H1 (cell line): ENCODE measurements at regions not wholly inside any gene's neighbourhood (a gene's known extent, or its start where the extent isn't known, plus 50 kb on each side); places are given as distances from the start of the nearest gene placed in this dataset.

Source experiments
- CTCF ChIA-PET: fragments of 300-600 bp; sonication (Branson Sonifier 250); formaldehyde crosslinking; loops from one replicate; lab custom pipeline; 2021; ENCODE audit not compliant: partially characterized antibody; lab: Charles Lee
- POLR2A ChIA-PET: fragments of 300-600 bp; sonication (Branson Sonifier 250); formaldehyde crosslinking; loops from one replicate; lab custom pipeline; 2021; ENCODE audit warnings: inconsistent platforms; ENCODE audit not compliant: partially characterized antibody; lab: Charles Lee
- DNase-seq, 2 experiments: peaks; one replicate each; pipeline versions ENCODE4 v3.0.0 to v3.0.0-alpha.2; 2010 to 2022; ENCODE audit warnings: low spot score in 2 of 2, low read depth in 1 of 2, mixed read lengths in 1 of 2
- FAIRE-seq: peaks from 2 replicates; lab custom pipeline; 2011; peaks lifted over from hg19 to GRCh38; lab: Jason Lieb, UNC
- H2AFZ ChIP-seq: 2 replicates; pipeline ENCODE4 v1.8.1; 2012; ENCODE audit warnings: low read length, inconsistent platforms
- H2AK5ac ChIP-seq: 2 replicates; pipeline ENCODE4 v1.6.1; 2013; ENCODE audit warnings: low read depth, low read length
- H2BK120ac ChIP-seq: replicated peaks from 2 replicates; pipeline ENCODE3; 2013; ENCODE audit warnings: low read depth, low read length, inconsistent platforms
- H2BK12ac ChIP-seq: 2 replicates; pipeline ENCODE4 v1.6.1; 2013; ENCODE audit warnings: low read depth, low read length
- H2BK15ac ChIP-seq: 2 replicates; pipeline ENCODE4 v1.6.1; 2013; ENCODE audit warnings: low read length
- H2BK20ac ChIP-seq: 2 replicates; pipeline ENCODE4 v1.6.1; 2013; ENCODE audit warnings: low read length
- H2BK5ac ChIP-seq: 2 replicates; pipeline ENCODE4 v1.6.1; 2013; ENCODE audit warnings: low read depth, low read length
- H3K14ac ChIP-seq: 2 replicates; pipeline ENCODE4 v1.6.1; 2013; ENCODE audit warnings: inconsistent platforms; ENCODE audit not compliant: insufficient read length
- H3K18ac ChIP-seq: 2 replicates; pipeline ENCODE4 v1.6.1; 2013; ENCODE audit warnings: low read length; ENCODE audit errors: extremely low read depth
- H3K23ac ChIP-seq: 2 replicates; pipeline ENCODE4 v1.6.1; 2013; ENCODE audit warnings: inconsistent platforms; ENCODE audit not compliant: insufficient read length
- H3K23me2 ChIP-seq: 2 replicates; pipeline ENCODE4 v1.6.1; 2013; ENCODE audit warnings: low read depth, low read length
- H3K27ac ChIP-seq: 2 replicates; pipeline ENCODE4 v1.6.1; 2011; ENCODE audit warnings: low read depth, low read length, inconsistent platforms
- H3K27me3 ChIP-seq, 4 experiments: replicated peaks in 1 of 4; 1 replicate in 1 of 4; 2 replicates in 3 of 4; pipeline versions ENCODE4 v1.6.1 to v1.8.1; 2011 to 2013; ENCODE audit warnings: low read length in 3 of 4, mild to moderate bottlenecking in 3 of 4, inconsistent platforms in 2 of 4, mixed read lengths in 2 of 4, moderate library complexity in 1 of 4; ENCODE audit not compliant: control insufficient read depth in 3 of 4, insufficient read depth in 3 of 4; ENCODE audit errors: extremely low read depth in 1 of 4
- H3K36me3 ChIP-seq, 4 experiments: 2 replicates each; pipeline versions ENCODE4 v1.6.1 to v1.8.1; 2011 to 2013; ENCODE audit warnings: mild to moderate bottlenecking in 4 of 4, low read length in 3 of 4, moderate library complexity in 2 of 4, control low read depth in 1 of 4, inconsistent platforms in 1 of 4; ENCODE audit not compliant: insufficient read depth in 4 of 4, control insufficient read depth in 2 of 4
- H3K4ac ChIP-seq: replicated peaks from 2 replicates; pipeline ENCODE3; 2013; ENCODE audit warnings: low read length, low read depth, mixed read lengths, inconsistent platforms; ENCODE audit not compliant: insufficient read length
- H3K4me1 ChIP-seq, 4 experiments: replicated peaks in 1 of 4; 1 replicate in 1 of 4; 2 replicates in 3 of 4; pipeline versions ENCODE4 v1.6.1 to v1.8.1; 2011 to 2013; ENCODE audit warnings: low read length in 3 of 4, inconsistent platforms in 2 of 4, mixed read lengths in 1 of 4; ENCODE audit not compliant: insufficient read depth in 4 of 4, control insufficient read depth in 3 of 4
- H3K4me2 ChIP-seq, 2 experiments: 2 replicates each; pipeline versions ENCODE4 v1.6.1 to v1.8.1; 2011 to 2013; ENCODE audit warnings: low read depth in 2 of 2, low read length in 2 of 2, control low read depth in 1 of 2, inconsistent platforms in 1 of 2, mild to moderate bottlenecking in 1 of 2; ENCODE audit not compliant: insufficient read depth in 1 of 2
- H3K4me3 ChIP-seq, 4 experiments: fragments of 200-600, 300-600 bp in 1 of 4; sonication (generic), shearing (Covaris generic), sonication (Bioruptor Twin) in 1 of 4; 2 replicates each; pipeline versions ENCODE4 v1.5.1 to v1.8.1; 2011 to 2016; ENCODE audit warnings: low read length in 4 of 4, low read depth in 3 of 4, control low read depth in 2 of 4, inconsistent platforms in 2 of 4, mild to moderate bottlenecking in 2 of 4, mixed read lengths in 1 of 4, moderate library complexity in 1 of 4; ENCODE audit not compliant: insufficient read depth in 2 of 4; ENCODE audit errors: extremely low read depth in 1 of 4
- H3K56ac ChIP-seq: replicated peaks from 2 replicates; pipeline ENCODE3; 2013; ENCODE audit warnings: low read depth, mild to moderate bottlenecking, mixed read lengths, low read length, inconsistent platforms; ENCODE audit not compliant: insufficient read length
- H3K79me1 ChIP-seq: 2 replicates; pipeline ENCODE4 v1.6.1; 2013; ENCODE audit warnings: low read depth, low read length, control low read depth
- H3K79me2 ChIP-seq, 2 experiments: 2 replicates each; pipeline versions ENCODE4 v1.6.1 to v1.8.1; 2012 to 2013; ENCODE audit warnings: low read length in 2 of 2, mild to moderate bottlenecking in 2 of 2, inconsistent platforms in 1 of 2; ENCODE audit not compliant: insufficient read depth in 2 of 2, control insufficient read depth in 1 of 2
- H3K9ac ChIP-seq, 4 experiments: replicated peaks in 1 of 4; 1 replicate in 1 of 4; 2 replicates in 3 of 4; pipeline versions ENCODE4 v1.6.1 to v1.8.1; 2011 to 2013; ENCODE audit warnings: low read depth in 3 of 4, low read length in 3 of 4, control low read depth in 2 of 4, mild to moderate bottlenecking in 2 of 4, moderate library complexity in 2 of 4, inconsistent platforms in 1 of 4; ENCODE audit errors: extremely low read depth in 1 of 4
- H3K9me3 ChIP-seq, 2 experiments: 2 replicates each; pipeline versions ENCODE4 v1.6.1 to v1.8.1; 2012 to 2013; ENCODE audit warnings: mild to moderate bottlenecking in 2 of 2, moderate library complexity in 2 of 2, control low read depth in 1 of 2, inconsistent platforms in 1 of 2, low read depth in 1 of 2, low read length in 1 of 2, mixed read lengths in 1 of 2; ENCODE audit not compliant: insufficient read depth in 2 of 2
- H4K20me1 ChIP-seq, 2 experiments: replicated peaks in 1 of 2; 2 replicates each; pipeline versions ENCODE3 to v1.8.1; 2011 to 2013; ENCODE audit warnings: inconsistent platforms in 2 of 2, low read length in 2 of 2, mild to moderate bottlenecking in 1 of 2; ENCODE audit not compliant: insufficient read depth in 2 of 2, control insufficient read depth in 1 of 2
- H4K5ac ChIP-seq: 2 replicates; pipeline ENCODE4 v1.6.1; 2013; ENCODE audit warnings: low read length, low read depth, mixed read lengths, inconsistent platforms; ENCODE audit not compliant: insufficient read length
- H4K8ac ChIP-seq: 2 replicates; pipeline ENCODE4 v1.8.0; 2013; ENCODE audit warnings: mild to moderate bottlenecking, moderate library complexity, low read length, inconsistent platforms; ENCODE audit not compliant: insufficient read depth; ENCODE audit errors: extremely low read depth
- H4K91ac ChIP-seq: replicated peaks from 2 replicates; pipeline ENCODE3; 2013; ENCODE audit warnings: low read length, mixed read lengths, inconsistent platforms; ENCODE audit not compliant: insufficient read length
- CBX8 ChIP-seq: fragments of 300-800, 300-1000 bp; sonication (generic); IDR thresholded peaks from 2 replicates; pipeline ENCODE4 v1.7.1; 2016; ENCODE audit warnings: low read depth, low read length, borderline replicate concordance
- CTBP2 ChIP-seq: IDR thresholded peaks from 2 replicates; pipeline ENCODE4 v1.7.0; 2011; ENCODE audit warnings: borderline replicate concordance, mild to moderate bottlenecking, moderate library complexity, mixed read lengths, low read length; ENCODE audit not compliant: insufficient read depth, insufficient read length
- EGR1 ChIP-seq: IDR thresholded peaks from 2 replicates; pipeline ENCODE4 v1.6.1; 2011; ENCODE audit warnings: low read depth, low read length, borderline replicate concordance
- EP300 ChIP-seq, 2 experiments: IDR thresholded peaks; 1 replicate in 1 of 2; 2 replicates in 1 of 2; pipeline ENCODE4 v1.6.1; 2011 to 2012; ENCODE audit warnings: low read depth in 2 of 2, low read length in 2 of 2, mild to moderate bottlenecking in 2 of 2, borderline replicate concordance in 1 of 2, inconsistent platforms in 1 of 2, moderate library complexity in 1 of 2
- HDAC2 ChIP-seq, 2 experiments: fragments of 300-600 bp in 1 of 2; sonication (generic) in 1 of 2; IDR thresholded peaks; 2 replicates each; pipeline ENCODE4 v1.6.1; 2011 to 2012; ENCODE audit warnings: low read depth in 2 of 2, low read length in 2 of 2, mild to moderate bottlenecking in 2 of 2, moderate library complexity in 2 of 2, borderline replicate concordance in 1 of 2, inconsistent platforms in 1 of 2
- KDM4A ChIP-seq: IDR thresholded peaks from one replicate; pipeline ENCODE4 v1.7.1; 2012; ENCODE audit warnings: low read depth, mild to moderate bottlenecking, moderate library complexity, low read length, inconsistent platforms; ENCODE audit not compliant: severe bottlenecking
- NANOG ChIP-seq: IDR thresholded peaks from 2 replicates; pipeline ENCODE4 v1.6.1; 2011; ENCODE audit warnings: low read length, low read depth, mild to moderate bottlenecking, inconsistent platforms; ENCODE audit not compliant: insufficient read depth, poor library complexity, severe bottlenecking
- POU5F1 ChIP-seq: IDR thresholded peaks from 2 replicates; pipeline ENCODE4 v1.6.1; 2011; ENCODE audit warnings: low read depth, mild to moderate bottlenecking, low read length, moderate library complexity
- RAD21 ChIP-seq, 2 experiments: IDR thresholded peaks in 1 of 2; conservative IDR thresholded peaks in 1 of 2; 2 replicates each; pipeline ENCODE4 v1.6.1; 2011; ENCODE audit warnings: low read depth in 2 of 2, low read length in 2 of 2, improper control_type of control experiment in 1 of 2, inconsistent platforms in 1 of 2, mild to moderate bottlenecking in 1 of 2, moderate library complexity in 1 of 2
- RNF2 ChIP-seq: fragments of 200-900, 300-1000 bp; sonication (generic); IDR thresholded peaks from 2 replicates; pipeline ENCODE4 v1.7.1; 2016; ENCODE audit warnings: borderline replicate concordance, low read depth, mild to moderate bottlenecking, antibody characterized with exemption, low read length; ENCODE audit not compliant: poor library complexity, severe bottlenecking; ENCODE audit errors: missing control alignments
- SAP30 ChIP-seq: fragments of 300-600 bp; sonication (generic); IDR thresholded peaks from 2 replicates; pipeline ENCODE4 v1.7.1; 2012; ENCODE audit warnings: low read length, moderate library complexity, mild to moderate bottlenecking, inconsistent platforms; ENCODE audit not compliant: insufficient read depth, insufficient replicate concordance
- SRF ChIP-seq: IDR thresholded peaks from 2 replicates; pipeline ENCODE4 v1.6.1; 2011; ENCODE audit warnings: mild to moderate bottlenecking, low read depth, low read length, moderate library complexity
- WGBS, 2 experiments: shearing (Covaris generic) in 1 of 2; methylation state at CpG; one replicate each; pipeline versions ENCODE4 v1.1.6 to v1.1.7; 2013 to 2015; ENCODE audit warnings: low lambda C conversion rate in 2 of 2, mixed read lengths in 2 of 2, inconsistent platforms in 1 of 2, low coverage in 1 of 2, missing lambda C conversion rate in 1 of 2; ENCODE audit not compliant: insufficient replicate concordance in 2 of 2, insufficient coverage in 1 of 2, insufficient read length in 1 of 2; ENCODE audit errors: extremely low coverage in 1 of 2, missing lambda C conversion rate in 1 of 2; 5-methylcytosine and 5-hydroxymethylcytosine counted together

DNA sequence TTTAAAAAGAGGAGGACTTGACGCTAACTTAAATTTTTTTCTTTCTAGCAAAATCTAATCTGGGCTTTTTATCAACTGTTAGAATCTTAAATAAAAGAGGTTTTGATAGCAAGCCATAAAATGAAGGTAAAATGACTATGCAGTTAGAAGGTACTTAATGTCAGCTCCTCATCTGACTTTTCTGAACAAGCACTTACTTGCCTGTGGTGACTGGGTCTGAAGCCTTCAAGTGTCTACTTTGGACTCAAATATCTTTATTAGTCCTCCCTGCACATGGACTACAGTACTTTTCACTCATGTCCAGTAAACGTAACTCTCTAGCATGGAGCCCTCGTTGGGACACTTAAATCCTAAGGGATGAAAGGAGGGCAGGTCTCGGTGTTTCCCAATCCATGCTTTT is 135.9 kb downstream of the P2RY1 start:
- Histone ChIP-seq H3K18ac (no peak overlapping the region), H2AFZ (no peak overlapping the region), H3K4me1 (no peaks in the 10 kb centered on the region), H2AK5ac (no peak overlapping the region), H3K23me2 (no peaks in the 10 kb centered on the region), H3K23ac (no peak overlapping the region), H2BK15ac (no peak overlapping the region), H3K27ac (no peak overlapping the region), H2BK20ac (no peak overlapping the region), H3K79me2 (no peaks in the 10 kb centered on the region), H3K9me3 (peaks cover 0 to 6% of the 10 kb centered on the region in 2 experiments; a peak in 2 of 4 replicates), H3K56ac (no peak overlapping the region), H3K14ac (no peak overlapping the region), H3K9ac (no peak overlapping the region), H3K79me1 (no peaks in the 10 kb centered on the region), H4K20me1 (no peaks in the 10 kb centered on the region), H4K8ac (no peak overlapping the region), H3K4me2 (no peak overlapping the region), H2BK120ac (no peak overlapping the region), H2BK5ac (no peak overlapping the region), H3K4me3 (no peak overlapping the region), H4K91ac (no peak overlapping the region), H2BK12ac (no peak overlapping the region), H3K4ac (no peak overlapping the region), H3K27me3 (no peaks in the 10 kb centered on the region), H3K36me3 (no peaks in the 10 kb centered on the region), H4K5ac (no peak overlapping the region)
- ChIA-PET CTCF (interaction anchor here (1.8 kb wide), 1 partner anchor 498 kb away, joined by 4 read pairs; no protein-coding TSS in a partner anchor), POLR2A (no interaction called here)
- no peak for FAIRE-seq
- no peak for DNase-seq
- WGBS, 2 experiments: 87% methylated on average over 4 of the region's 4 CpGs; no CpG with 5 or more reads in 1 of the 2 experiments
- TF ChIP-seq SRF (no peak), POU5F1 (no peak), RNF2 (no peak), SAP30 (no peak), CTBP2 (no peak), KDM4A (no peak), EP300 (IDR thresholded peaks at IDR 0.05; ENCODE audit: borderline replicate concordance in 1 of 2, low read depth in 2 of 2, low read length in 2 of 2) (no peak), RAD21 (IDR thresholded peaks at IDR 0.05 in 1 of 2, conservative IDR thresholded peaks at IDR 0.05 in 1 of 2; ENCODE audit: low read depth in 2 of 2, low read length in 2 of 2) (no peak), CBX8 (no peak), EGR1 (no peak), NANOG (no peak), HDAC2 (IDR thresholded peaks at IDR 0.05; ENCODE audit: borderline replicate concordance in 1 of 2, low read depth in 2 of 2, low read length in 2 of 2) (no peak)
